PC-3 (cell line): ENCODE measurements at regions not wholly inside any gene's neighbourhood (a gene's known extent, or its start where the extent isn't known, plus 50 kb on each side); places are given as distances from the start of the nearest gene placed in this dataset.
"Not testable (repeated sequence)": the region's sequence is repeated elsewhere in the genome, so short reads cannot be mapped to it uniquely, and the experiment has no call there.

ENCODE experiments used
- EZH2 ChIP-seq: fragments of 300-600 bp; sonication (generic); IDR thresholded peaks from one replicate; pipeline ENCODE4 v1.6.1; 2017; ENCODE audit warnings: antibody characterized with exemption, mild to moderate bottlenecking, low read length; ENCODE audit not compliant: unreplicated experiment
- TF ChIP-seq, protein P1 (sequence below): fragments of 300-600 bp; sonication (generic); conservative IDR thresholded peaks from 2 replicates; pipeline ENCODE4 v1.5.1; 2017; ENCODE audit warnings: antibody characterized with exemption, low read depth, mild to moderate bottlenecking, low read length

GRCh38 chr15:29974056-29974455 is 108.7 kb upstream of the GOLGA8J start:
- TF ChIP-seq, protein P1, sequence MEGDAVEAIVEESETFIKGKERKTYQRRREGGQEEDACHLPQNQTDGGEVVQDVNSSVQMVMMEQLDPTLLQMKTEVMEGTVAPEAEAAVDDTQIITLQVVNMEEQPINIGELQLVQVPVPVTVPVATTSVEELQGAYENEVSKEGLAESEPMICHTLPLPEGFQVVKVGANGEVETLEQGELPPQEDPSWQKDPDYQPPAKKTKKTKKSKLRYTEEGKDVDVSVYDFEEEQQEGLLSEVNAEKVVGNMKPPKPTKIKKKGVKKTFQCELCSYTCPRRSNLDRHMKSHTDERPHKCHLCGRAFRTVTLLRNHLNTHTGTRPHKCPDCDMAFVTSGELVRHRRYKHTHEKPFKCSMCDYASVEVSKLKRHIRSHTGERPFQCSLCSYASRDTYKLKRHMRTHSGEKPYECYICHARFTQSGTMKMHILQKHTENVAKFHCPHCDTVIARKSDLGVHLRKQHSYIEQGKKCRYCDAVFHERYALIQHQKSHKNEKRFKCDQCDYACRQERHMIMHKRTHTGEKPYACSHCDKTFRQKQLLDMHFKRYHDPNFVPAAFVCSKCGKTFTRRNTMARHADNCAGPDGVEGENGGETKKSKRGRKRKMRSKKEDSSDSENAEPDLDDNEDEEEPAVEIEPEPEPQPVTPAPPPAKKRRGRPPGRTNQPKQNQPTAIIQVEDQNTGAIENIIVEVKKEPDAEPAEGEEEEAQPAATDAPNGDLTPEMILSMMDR: not testable (repeated sequence)
- TF ChIP-seq EZH2: not testable (repeated sequence)
